GM23338 (cell line): ENCODE measurements at regions not wholly inside any gene's neighbourhood (a gene's known extent, or its start where the extent isn't known, plus 50 kb on each side); places are given as distances from the start of the nearest gene placed in this dataset.

ENCODE experiments used
- EZH2phosphoT487 ChIP-seq: fragments of 200-600 bp; sonication (generic); IDR thresholded peaks from one replicate; pipeline ENCODE4 v1.8.1; 2018; ENCODE audit warnings: antibody characterized with exemption; ENCODE audit not compliant: unreplicated experiment
- JUNB ChIP-seq: IDR thresholded peaks from one replicate; pipeline ENCODE4 v1.6.1; 2016; ENCODE audit warnings: antibody characterized with exemption; ENCODE audit not compliant: unreplicated experiment
- STAT1 ChIP-seq: IDR thresholded peaks from one replicate; pipeline ENCODE4 v1.6.1; 2016; ENCODE audit warnings: antibody characterized with exemption; ENCODE audit not compliant: unreplicated experiment
- TF ChIP-seq, protein P1 (sequence below): fragments of 250-450 bp; sonication (Bioruptor Pico); IDR thresholded peaks from 2 replicates; pipeline ENCODE4 v1.5.0; 2020; ENCODE audit warnings: mild to moderate bottlenecking, moderate library complexity
- TF ChIP-seq, protein P2 (sequence below), 2 experiments: fragments of 200-600 bp in 1 of 2; sonication (generic) in 1 of 2; conservative IDR thresholded peaks; 2 replicates each; pipeline versions ENCODE4 v1.5.1 to v1.6.1; 2016 to 2017; ENCODE audit warnings: antibody characterized with exemption in 2 of 2, low read depth in 2 of 2, mild to moderate bottlenecking in 2 of 2, moderate library complexity in 1 of 2
- TF ChIP-seq, protein P3 (sequence below): IDR thresholded peaks from 2 replicates; pipeline ENCODE4 v1.6.1; 2016; ENCODE audit warnings: antibody characterized with exemption
- TF ChIP-seq, protein P4 (sequence below): IDR thresholded peaks from one replicate; pipeline ENCODE4 v1.6.1; 2018; ENCODE audit warnings: antibody characterized with exemption; ENCODE audit not compliant: unreplicated experiment

DNA sequence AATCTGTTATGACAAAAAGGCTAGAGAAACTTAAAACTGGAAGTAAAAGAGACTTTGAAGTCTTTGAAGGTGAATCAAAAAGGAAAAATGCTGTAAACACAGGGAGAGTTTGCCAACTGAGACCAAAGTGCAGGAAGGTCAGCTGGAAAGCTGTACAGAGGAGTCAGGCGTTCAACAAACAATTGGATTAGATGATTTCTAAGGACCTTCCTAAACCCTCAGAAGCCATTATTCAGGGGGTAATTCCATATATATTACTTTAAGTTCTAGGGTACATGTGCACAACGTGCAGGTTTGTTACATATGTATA lies 156.8 kb downstream of the ZBTB18 start (continued):
- TF ChIP-seq, protein P1, sequence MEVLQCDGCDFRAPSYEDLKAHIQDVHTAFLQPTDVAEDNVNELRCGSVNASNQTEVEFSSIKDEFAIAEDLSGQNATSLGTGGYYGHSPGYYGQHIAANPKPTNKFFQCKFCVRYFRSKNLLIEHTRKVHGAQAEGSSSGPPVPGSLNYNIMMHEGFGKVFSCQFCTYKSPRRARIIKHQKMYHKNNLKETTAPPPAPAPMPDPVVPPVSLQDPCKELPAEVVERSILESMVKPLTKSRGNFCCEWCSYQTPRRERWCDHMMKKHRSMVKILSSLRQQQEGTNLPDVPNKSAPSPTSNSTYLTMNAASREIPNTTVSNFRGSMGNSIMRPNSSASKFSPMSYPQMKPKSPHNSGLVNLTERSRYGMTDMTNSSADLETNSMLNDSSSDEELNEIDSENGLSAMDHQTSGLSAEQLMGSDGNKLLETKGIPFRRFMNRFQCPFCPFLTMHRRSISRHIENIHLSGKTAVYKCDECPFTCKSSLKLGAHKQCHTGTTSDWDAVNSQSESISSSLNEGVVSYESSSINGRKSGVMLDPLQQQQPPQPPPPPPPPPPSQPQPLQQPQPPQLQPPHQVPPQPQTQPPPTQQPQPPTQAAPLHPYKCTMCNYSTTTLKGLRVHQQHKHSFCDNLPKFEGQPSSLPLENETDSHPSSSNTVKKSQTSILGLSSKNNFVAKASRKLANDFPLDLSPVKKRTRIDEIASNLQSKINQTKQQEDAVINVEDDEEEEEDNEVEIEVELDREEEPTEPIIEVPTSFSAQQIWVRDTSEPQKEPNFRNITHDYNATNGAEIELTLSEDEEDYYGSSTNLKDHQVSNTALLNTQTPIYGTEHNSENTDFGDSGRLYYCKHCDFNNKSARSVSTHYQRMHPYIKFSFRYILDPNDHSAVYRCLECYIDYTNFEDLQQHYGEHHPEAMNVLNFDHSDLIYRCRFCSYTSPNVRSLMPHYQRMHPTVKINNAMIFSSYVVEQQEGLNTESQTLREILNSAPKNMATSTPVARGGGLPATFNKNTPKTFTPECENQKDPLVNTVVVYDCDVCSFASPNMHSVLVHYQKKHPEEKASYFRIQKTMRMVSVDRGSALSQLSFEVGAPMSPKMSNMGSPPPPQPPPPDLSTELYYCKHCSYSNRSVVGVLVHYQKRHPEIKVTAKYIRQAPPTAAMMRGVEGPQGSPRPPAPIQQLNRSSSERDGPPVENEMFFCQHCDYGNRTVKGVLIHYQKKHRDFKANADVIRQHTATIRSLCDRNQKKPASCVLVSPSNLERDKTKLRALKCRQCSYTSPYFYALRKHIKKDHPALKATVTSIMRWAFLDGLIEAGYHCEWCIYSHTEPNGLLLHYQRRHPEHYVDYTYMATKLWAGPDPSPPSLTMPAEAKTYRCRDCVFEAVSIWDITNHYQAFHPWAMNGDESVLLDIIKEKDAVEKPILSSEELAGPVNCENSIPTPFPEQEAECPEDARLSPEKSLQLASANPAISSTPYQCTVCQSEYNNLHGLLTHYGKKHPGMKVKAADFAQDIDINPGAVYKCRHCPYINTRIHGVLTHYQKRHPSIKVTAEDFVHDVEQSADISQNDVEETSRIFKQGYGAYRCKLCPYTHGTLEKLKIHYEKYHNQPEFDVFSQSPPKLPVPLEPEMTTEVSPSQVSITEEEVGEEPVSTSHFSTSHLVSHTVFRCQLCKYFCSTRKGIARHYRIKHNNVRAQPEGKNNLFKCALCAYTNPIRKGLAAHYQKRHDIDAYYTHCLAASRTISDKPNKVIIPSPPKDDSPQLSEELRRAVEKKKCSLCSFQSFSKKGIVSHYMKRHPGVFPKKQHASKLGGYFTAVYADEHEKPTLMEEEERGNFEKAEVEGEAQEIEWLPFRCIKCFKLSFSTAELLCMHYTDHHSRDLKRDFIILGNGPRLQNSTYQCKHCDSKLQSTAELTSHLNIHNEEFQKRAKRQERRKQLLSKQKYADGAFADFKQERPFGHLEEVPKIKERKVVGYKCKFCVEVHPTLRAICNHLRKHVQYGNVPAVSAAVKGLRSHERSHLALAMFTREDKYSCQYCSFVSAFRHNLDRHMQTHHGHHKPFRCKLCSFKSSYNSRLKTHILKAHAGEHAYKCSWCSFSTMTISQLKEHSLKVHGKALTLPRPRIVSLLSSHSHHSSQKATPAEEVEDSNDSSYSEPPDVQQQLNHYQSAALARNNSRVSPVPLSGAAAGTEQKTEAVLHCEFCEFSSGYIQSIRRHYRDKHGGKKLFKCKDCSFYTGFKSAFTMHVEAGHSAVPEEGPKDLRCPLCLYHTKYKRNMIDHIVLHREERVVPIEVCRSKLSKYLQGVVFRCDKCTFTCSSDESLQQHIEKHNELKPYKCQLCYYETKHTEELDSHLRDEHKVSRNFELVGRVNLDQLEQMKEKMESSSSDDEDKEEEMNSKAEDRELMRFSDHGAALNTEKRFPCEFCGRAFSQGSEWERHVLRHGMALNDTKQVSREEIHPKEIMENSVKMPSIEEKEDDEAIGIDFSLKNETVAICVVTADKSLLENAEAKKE (CRISPR knock-in tag), result no peak
- TF ChIP-seq STAT1 (no peak), EZH2phosphoT487 (no peak), JUNB (no peak)
- TF ChIP-seq, protein P2, sequence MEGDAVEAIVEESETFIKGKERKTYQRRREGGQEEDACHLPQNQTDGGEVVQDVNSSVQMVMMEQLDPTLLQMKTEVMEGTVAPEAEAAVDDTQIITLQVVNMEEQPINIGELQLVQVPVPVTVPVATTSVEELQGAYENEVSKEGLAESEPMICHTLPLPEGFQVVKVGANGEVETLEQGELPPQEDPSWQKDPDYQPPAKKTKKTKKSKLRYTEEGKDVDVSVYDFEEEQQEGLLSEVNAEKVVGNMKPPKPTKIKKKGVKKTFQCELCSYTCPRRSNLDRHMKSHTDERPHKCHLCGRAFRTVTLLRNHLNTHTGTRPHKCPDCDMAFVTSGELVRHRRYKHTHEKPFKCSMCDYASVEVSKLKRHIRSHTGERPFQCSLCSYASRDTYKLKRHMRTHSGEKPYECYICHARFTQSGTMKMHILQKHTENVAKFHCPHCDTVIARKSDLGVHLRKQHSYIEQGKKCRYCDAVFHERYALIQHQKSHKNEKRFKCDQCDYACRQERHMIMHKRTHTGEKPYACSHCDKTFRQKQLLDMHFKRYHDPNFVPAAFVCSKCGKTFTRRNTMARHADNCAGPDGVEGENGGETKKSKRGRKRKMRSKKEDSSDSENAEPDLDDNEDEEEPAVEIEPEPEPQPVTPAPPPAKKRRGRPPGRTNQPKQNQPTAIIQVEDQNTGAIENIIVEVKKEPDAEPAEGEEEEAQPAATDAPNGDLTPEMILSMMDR (conservative IDR thresholded peaks at IDR 0.05; ENCODE audit: low read depth in 2 of 2), result no peak
- TF ChIP-seq, protein P3, sequence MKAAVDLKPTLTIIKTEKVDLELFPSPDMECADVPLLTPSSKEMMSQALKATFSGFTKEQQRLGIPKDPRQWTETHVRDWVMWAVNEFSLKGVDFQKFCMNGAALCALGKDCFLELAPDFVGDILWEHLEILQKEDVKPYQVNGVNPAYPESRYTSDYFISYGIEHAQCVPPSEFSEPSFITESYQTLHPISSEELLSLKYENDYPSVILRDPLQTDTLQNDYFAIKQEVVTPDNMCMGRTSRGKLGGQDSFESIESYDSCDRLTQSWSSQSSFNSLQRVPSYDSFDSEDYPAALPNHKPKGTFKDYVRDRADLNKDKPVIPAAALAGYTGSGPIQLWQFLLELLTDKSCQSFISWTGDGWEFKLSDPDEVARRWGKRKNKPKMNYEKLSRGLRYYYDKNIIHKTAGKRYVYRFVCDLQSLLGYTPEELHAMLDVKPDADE, result no peak
- TF ChIP-seq, protein P4, sequence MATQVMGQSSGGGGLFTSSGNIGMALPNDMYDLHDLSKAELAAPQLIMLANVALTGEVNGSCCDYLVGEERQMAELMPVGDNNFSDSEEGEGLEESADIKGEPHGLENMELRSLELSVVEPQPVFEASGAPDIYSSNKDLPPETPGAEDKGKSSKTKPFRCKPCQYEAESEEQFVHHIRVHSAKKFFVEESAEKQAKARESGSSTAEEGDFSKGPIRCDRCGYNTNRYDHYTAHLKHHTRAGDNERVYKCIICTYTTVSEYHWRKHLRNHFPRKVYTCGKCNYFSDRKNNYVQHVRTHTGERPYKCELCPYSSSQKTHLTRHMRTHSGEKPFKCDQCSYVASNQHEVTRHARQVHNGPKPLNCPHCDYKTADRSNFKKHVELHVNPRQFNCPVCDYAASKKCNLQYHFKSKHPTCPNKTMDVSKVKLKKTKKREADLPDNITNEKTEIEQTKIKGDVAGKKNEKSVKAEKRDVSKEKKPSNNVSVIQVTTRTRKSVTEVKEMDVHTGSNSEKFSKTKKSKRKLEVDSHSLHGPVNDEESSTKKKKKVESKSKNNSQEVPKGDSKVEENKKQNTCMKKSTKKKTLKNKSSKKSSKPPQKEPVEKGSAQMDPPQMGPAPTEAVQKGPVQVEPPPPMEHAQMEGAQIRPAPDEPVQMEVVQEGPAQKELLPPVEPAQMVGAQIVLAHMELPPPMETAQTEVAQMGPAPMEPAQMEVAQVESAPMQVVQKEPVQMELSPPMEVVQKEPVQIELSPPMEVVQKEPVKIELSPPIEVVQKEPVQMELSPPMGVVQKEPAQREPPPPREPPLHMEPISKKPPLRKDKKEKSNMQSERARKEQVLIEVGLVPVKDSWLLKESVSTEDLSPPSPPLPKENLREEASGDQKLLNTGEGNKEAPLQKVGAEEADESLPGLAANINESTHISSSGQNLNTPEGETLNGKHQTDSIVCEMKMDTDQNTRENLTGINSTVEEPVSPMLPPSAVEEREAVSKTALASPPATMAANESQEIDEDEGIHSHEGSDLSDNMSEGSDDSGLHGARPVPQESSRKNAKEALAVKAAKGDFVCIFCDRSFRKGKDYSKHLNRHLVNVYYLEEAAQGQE, result no peak
